ENCODE measurements at regions not wholly inside any gene's neighbourhood (a gene's known extent, or its start where the extent isn't known, plus 50 kb on each side); places are given as distances from the start of the nearest gene placed in this dataset.

DNA sequence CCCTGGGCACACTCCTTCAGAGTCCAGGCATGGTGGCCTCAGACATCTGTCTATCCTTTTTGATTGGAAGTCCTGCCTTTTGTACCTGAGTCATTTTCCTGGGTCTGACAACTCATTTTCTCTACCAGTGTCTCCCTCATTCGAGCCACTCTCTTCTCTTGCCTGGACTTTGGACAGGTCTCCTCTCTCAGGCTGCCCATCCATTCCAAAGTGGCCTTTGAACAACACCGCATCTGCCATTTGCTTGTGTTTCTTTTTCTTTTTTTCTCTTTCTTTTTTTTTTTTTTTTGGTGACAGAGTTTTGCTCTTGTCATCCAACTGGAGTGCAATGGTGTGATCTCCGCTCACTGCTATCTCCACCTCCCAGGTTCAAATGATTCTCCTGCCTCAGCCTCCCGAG lies 142.1 kb upstream of the COBL start:
- TF ChIP-seq TAF7 (optimal IDR thresholded peaks at IDR 0.05; ENCODE audit: borderline replicate concordance, low read depth, low read length) = no peak
- no peak for TF ChIP-seq GABPA (IDR thresholded peaks at IDR 0.05; ENCODE audit: borderline replicate concordance, insufficient read depth, low read length)
- no peak for TF ChIP-seq EZH2 (IDR thresholded peaks at IDR 0.05; ENCODE audit: low read depth, low read length, severe bottlenecking)
- TF ChIP-seq POLR2AphosphoS5 (IDR thresholded peaks at IDR 0.05; ENCODE audit: low read depth, low read length) = no peak
- TF ChIP-seq, protein P1, sequence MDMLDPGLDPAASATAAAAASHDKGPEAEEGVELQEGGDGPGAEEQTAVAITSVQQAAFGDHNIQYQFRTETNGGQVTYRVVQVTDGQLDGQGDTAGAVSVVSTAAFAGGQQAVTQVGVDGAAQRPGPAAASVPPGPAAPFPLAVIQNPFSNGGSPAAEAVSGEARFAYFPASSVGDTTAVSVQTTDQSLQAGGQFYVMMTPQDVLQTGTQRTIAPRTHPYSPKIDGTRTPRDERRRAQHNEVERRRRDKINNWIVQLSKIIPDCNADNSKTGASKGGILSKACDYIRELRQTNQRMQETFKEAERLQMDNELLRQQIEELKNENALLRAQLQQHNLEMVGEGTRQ (IDR thresholded peaks at IDR 0.05; ENCODE audit: low read length) = no peak
- TF ChIP-seq POLR2A (IDR thresholded peaks at IDR 0.05; ENCODE audit: control extremely low read depth in 1 of 2, low read depth in 2 of 2, low read length in 2 of 2) = no peak
- TF ChIP-seq, protein P2, sequence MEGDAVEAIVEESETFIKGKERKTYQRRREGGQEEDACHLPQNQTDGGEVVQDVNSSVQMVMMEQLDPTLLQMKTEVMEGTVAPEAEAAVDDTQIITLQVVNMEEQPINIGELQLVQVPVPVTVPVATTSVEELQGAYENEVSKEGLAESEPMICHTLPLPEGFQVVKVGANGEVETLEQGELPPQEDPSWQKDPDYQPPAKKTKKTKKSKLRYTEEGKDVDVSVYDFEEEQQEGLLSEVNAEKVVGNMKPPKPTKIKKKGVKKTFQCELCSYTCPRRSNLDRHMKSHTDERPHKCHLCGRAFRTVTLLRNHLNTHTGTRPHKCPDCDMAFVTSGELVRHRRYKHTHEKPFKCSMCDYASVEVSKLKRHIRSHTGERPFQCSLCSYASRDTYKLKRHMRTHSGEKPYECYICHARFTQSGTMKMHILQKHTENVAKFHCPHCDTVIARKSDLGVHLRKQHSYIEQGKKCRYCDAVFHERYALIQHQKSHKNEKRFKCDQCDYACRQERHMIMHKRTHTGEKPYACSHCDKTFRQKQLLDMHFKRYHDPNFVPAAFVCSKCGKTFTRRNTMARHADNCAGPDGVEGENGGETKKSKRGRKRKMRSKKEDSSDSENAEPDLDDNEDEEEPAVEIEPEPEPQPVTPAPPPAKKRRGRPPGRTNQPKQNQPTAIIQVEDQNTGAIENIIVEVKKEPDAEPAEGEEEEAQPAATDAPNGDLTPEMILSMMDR (IDR thresholded peaks at IDR 0.05; ENCODE audit: control extremely low read depth in 1 of 3, insufficient read depth in 1 of 3, low read depth in 1 of 3, low read length in 3 of 3) = no peak
- TF ChIP-seq, protein P3, sequence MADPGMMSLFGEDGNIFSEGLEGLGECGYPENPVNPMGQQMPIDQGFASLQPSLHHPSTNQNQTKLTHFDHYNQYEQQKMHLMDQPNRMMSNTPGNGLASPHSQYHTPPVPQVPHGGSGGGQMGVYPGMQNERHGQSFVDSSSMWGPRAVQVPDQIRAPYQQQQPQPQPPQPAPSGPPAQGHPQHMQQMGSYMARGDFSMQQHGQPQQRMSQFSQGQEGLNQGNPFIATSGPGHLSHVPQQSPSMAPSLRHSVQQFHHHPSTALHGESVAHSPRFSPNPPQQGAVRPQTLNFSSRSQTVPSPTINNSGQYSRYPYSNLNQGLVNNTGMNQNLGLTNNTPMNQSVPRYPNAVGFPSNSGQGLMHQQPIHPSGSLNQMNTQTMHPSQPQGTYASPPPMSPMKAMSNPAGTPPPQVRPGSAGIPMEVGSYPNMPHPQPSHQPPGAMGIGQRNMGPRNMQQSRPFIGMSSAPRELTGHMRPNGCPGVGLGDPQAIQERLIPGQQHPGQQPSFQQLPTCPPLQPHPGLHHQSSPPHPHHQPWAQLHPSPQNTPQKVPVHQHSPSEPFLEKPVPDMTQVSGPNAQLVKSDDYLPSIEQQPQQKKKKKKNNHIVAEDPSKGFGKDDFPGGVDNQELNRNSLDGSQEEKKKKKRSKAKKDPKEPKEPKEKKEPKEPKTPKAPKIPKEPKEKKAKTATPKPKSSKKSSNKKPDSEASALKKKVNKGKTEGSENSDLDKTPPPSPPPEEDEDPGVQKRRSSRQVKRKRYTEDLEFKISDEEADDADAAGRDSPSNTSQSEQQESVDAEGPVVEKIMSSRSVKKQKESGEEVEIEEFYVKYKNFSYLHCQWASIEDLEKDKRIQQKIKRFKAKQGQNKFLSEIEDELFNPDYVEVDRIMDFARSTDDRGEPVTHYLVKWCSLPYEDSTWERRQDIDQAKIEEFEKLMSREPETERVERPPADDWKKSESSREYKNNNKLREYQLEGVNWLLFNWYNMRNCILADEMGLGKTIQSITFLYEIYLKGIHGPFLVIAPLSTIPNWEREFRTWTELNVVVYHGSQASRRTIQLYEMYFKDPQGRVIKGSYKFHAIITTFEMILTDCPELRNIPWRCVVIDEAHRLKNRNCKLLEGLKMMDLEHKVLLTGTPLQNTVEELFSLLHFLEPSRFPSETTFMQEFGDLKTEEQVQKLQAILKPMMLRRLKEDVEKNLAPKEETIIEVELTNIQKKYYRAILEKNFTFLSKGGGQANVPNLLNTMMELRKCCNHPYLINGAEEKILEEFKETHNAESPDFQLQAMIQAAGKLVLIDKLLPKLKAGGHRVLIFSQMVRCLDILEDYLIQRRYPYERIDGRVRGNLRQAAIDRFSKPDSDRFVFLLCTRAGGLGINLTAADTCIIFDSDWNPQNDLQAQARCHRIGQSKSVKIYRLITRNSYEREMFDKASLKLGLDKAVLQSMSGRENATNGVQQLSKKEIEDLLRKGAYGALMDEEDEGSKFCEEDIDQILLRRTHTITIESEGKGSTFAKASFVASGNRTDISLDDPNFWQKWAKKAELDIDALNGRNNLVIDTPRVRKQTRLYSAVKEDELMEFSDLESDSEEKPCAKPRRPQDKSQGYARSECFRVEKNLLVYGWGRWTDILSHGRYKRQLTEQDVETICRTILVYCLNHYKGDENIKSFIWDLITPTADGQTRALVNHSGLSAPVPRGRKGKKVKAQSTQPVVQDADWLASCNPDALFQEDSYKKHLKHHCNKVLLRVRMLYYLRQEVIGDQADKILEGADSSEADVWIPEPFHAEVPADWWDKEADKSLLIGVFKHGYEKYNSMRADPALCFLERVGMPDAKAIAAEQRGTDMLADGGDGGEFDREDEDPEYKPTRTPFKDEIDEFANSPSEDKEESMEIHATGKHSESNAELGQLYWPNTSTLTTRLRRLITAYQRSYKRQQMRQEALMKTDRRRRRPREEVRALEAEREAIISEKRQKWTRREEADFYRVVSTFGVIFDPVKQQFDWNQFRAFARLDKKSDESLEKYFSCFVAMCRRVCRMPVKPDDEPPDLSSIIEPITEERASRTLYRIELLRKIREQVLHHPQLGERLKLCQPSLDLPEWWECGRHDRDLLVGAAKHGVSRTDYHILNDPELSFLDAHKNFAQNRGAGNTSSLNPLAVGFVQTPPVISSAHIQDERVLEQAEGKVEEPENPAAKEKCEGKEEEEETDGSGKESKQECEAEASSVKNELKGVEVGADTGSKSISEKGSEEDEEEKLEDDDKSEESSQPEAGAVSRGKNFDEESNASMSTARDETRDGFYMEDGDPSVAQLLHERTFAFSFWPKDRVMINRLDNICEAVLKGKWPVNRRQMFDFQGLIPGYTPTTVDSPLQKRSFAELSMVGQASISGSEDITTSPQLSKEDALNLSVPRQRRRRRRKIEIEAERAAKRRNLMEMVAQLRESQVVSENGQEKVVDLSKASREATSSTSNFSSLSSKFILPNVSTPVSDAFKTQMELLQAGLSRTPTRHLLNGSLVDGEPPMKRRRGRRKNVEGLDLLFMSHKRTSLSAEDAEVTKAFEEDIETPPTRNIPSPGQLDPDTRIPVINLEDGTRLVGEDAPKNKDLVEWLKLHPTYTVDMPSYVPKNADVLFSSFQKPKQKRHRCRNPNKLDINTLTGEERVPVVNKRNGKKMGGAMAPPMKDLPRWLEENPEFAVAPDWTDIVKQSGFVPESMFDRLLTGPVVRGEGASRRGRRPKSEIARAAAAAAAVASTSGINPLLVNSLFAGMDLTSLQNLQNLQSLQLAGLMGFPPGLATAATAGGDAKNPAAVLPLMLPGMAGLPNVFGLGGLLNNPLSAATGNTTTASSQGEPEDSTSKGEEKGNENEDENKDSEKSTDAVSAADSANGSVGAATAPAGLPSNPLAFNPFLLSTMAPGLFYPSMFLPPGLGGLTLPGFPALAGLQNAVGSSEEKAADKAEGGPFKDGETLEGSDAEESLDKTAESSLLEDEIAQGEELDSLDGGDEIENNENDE (IDR thresholded peaks at IDR 0.05; ENCODE audit: insufficient replicate concordance, low read length) = no peak
- no peak for TF ChIP-seq BACH1 (IDR thresholded peaks at IDR 0.05; ENCODE audit: low read length)
- no peak for TF ChIP-seq SRF (IDR thresholded peaks at IDR 0.05; ENCODE audit: low read depth, low read length)
- TF ChIP-seq RAD21 (IDR thresholded peaks at IDR 0.05 in 1 of 2, conservative IDR thresholded peaks at IDR 0.05 in 1 of 2; ENCODE audit: low read depth in 2 of 2, low read length in 2 of 2) = no peak
- TF ChIP-seq CEBPB (IDR thresholded peaks at IDR 0.05; ENCODE audit: low read depth, low read length) = no peak
- TF ChIP-seq CHD1 (IDR thresholded peaks at IDR 0.05; ENCODE audit: low read depth, low read length) = no peak
- no peak for TF ChIP-seq HDAC2 (IDR thresholded peaks at IDR 0.05; ENCODE audit: borderline replicate concordance in 1 of 2, low read depth in 2 of 2, low read length in 2 of 2)

All from H1 (cell line).